Retinal pigment epithelial cell (primary cell): ENCODE measurements at regions not wholly inside any gene's neighbourhood (a gene's known extent, or its start where the extent isn't known, plus 50 kb on each side); places are given as distances from the start of the nearest gene placed in this dataset.
"Not testable (repeated sequence)": the region's sequence is repeated elsewhere in the genome, so short reads cannot be mapped to it uniquely, and the experiment has no call there.

ENCODE experiments used
- DNase-seq: peaks from one replicate; pipeline ENCODE4 v3.0.0-alpha.2; 2010; ENCODE audit warnings: low read depth
- H3K4me3 ChIP-seq: 2 replicates; pipeline ENCODE4 v1.5.1; 2011; ENCODE audit warnings: mild to moderate bottlenecking, low read length, control low read depth, moderate library complexity
- TF ChIP-seq, protein P1 (sequence below): conservative IDR thresholded peaks from 2 replicates; pipeline ENCODE4 v1.5.1; 2011; ENCODE audit warnings: low read depth, low read length, control low read depth, inconsistent platforms

DNA sequence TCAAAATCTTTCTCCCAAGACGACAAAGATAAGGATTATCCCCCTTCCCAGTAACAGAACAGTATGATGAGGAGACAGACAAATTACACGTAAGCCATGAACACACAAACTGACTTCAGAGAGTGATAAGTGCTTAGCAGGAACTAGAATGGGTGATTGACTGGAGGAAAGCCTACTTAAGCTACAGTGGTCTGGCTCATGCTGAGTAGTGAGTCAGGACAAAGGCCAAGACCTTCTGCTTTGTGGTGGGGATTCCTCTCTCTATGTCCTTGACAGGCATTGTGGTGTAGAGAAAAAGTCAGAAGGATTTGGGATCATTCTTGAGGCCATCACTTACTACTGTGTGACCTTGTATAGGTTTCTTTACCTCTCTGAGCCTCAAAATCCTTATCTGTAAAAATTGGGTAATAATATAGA lies 381.9 kb upstream of the CCL2 start:
- TF ChIP-seq, protein P1, sequence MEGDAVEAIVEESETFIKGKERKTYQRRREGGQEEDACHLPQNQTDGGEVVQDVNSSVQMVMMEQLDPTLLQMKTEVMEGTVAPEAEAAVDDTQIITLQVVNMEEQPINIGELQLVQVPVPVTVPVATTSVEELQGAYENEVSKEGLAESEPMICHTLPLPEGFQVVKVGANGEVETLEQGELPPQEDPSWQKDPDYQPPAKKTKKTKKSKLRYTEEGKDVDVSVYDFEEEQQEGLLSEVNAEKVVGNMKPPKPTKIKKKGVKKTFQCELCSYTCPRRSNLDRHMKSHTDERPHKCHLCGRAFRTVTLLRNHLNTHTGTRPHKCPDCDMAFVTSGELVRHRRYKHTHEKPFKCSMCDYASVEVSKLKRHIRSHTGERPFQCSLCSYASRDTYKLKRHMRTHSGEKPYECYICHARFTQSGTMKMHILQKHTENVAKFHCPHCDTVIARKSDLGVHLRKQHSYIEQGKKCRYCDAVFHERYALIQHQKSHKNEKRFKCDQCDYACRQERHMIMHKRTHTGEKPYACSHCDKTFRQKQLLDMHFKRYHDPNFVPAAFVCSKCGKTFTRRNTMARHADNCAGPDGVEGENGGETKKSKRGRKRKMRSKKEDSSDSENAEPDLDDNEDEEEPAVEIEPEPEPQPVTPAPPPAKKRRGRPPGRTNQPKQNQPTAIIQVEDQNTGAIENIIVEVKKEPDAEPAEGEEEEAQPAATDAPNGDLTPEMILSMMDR: no peak
- DNase-seq: no peak
- no peak overlapping the region for H3K4me3 ChIP-seq

DNA sequence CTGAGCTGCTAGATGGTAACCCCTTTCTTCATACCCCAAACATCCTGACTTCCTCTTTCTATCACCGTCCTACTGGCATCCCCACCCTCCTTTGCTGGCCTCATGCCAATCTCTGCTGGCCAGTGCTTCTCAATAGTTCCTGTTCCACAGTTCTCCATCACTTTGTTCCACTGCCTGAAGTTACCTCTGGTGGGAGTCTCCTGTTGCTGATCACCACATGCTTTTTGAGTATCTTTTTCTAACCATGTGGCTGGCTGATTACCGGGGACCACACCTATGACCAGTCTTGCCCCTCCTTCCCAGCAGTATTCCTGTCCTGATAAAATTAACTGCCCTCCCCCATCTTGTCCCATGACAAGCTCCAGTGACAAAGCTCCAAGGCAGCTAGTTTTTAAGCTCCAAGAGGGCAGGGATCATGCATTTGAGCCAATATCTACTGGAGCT lies 380.4 kb upstream of the CCL2 start:
- no peak for DNase-seq
- H3K4me3 ChIP-seq: no peak overlapping the region
- TF ChIP-seq, protein P1: no peak

DNA sequence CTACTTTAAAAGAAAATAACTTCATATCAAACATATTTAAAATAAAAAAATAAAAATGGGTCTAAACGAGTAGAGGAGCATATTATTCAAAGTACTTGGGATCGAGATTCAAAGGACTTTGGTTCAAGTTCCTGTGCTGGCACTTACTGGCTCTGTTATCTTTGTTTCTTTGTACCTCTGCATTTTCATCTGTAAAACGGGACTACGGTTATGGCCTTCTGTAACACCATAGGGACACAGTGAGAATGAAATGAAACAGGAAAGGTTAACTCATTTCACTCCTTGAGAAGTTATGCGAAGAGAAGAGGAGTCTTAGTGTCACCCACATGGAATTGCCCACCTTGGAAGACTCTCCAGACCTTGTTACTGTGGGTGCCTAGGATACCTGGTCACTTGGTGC lies 379.1 kb upstream of the CCL2 start:
- TF ChIP-seq, protein P1: no peak
- H3K4me3 ChIP-seq: no peak overlapping the region
- DNase-seq: no peak

DNA sequence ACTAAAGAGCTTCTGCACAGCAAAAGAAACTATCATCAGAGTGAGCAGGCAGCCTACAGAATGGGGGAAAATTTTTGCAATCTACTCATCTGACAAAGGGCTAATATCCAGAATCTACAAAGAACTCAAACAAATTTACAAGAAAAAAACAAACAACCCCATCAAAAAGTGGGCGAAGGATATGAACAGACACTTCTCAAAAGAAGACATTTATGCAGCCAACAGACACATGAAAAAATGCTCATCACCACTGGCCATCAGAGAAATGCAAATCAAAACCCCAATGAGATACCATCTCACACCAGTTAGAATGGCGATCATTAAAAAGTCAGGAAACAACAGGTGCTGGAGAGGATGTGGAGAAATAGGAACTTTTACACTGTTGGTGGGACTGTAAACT lies 372.8 kb upstream of the CCL2 start:
- H3K4me3 ChIP-seq, DNase-seq: not testable (repeated sequence)

DNA sequence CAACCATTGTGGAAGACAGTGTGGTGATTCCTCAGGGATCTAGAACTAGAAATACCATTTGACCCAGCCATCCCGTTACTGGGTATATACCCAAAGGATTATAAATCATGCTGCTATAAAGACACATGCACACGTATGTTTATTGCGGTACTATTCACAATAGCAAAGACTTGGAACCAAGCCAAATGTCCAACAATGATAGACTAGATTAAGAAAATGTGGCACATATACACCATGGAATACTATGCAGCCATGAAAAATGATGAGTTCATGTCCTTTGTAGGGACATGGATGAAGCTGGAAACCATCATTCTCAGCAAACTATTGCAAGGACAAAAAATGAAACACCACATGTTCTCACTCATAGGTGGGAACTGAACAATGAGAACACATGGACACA lies 372.4 kb upstream of the CCL2 start:
- DNase-seq: not testable (repeated sequence)

DNA sequence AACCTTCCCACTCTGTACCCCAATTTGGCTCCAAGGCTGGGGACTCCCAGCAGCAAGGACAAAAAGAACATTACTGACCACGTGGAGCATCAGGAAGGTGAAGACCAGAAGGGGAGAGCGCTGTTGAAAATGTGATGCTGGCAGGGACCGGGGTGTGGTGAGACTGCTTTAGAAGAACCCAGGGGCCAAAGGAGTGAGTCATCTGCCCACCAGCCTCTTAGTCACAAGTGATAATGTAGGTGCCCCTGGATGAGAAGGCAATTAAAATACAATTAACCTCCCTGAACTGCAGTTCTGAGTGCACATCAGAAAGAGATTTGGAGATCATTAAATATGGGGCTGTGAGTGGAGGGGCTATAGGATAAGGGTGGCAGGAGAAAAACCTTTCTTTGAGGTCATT lies 366.6 kb upstream of the CCL2 start:
- peak; percentile 7 for DNase-seq
- TF ChIP-seq, protein P1: no peak

More for the DNA sequence above, 372.4 kb upstream of the CCL2 start:
- not testable (repeated sequence) for H3K4me3 ChIP-seq

DNA sequence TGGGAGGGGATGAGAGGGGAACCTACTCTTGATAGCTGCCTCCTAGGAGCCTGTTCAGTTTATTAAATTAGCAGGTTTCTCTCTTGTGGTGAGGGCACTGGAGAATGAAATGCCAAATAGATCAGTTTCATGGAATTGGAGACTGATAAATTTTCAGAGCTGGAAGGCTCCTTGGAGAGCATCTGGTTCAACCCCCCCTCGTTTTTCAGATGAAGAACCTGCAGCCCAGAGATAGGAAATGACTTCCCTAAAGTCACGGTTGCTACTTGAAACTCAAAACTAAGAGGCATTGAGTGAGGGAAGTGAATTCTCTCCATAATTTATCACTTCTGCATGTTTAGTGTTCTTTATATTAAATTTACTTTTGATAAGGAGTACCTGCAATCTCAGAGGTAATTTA lies 366.0 kb upstream of the CCL2 start:
- TF ChIP-seq, protein P1: no peak
- DNase-seq: no peak
- no peak overlapping the region for H3K4me3 ChIP-seq

More for the DNA sequence above, 366.6 kb upstream of the CCL2 start:
- no peak overlapping the region for H3K4me3 ChIP-seq

DNA sequence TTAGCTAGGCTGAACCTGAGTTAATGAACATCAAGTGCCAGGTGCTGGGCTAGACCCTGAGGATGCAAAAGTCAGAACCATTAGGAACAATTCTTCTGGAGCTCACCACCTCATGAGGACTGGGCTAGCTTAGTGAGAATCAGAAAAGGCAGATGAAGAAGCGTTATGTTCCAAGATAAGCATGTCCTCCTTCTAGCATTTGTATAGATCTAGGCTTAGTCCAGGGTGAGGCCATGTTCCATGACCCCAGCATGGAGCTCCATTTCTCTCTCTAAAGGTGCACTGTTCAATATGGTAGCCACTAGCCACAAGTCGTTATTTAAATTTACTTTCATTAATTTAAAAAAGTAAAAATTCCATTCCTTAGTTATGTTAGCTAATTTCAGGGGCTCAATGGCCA lies 365.3 kb upstream of the CCL2 start:
- TF ChIP-seq, protein P1: no peak
- H3K4me3 ChIP-seq: no peak overlapping the region
- DNase-seq: no peak
